ENCODE measurements at regions not wholly inside any gene's neighbourhood (a gene's known extent, or its start where the extent isn't known, plus 50 kb on each side); places are given as distances from the start of the nearest gene placed in this dataset.

- no peak for DNase-seq
Measured at GRCh38 chr10:88060762-88061161, 197.3 kb downstream of the PTEN start.

GRCh38 chr10:88062385-88062784 is 199.0 kb downstream of the PTEN start:
- no peak for DNase-seq

GRCh38 chr10:88062798-88063472 is 199.5 kb downstream of the PTEN start:
- DNase-seq = peak; percentile 55

- no peak for DNase-seq
Measured at GRCh38 chr10:88063861-88064557, 200.6 kb downstream of the PTEN start.

- DNase-seq = no peak
Measured at GRCh38 chr10:88064608-88065382, 201.4 kb downstream of the PTEN start.

GRCh38 chr10:88065383-88066049 is 202.1 kb downstream of the PTEN start:
- no peak for DNase-seq

GRCh38 chr10:88066319-88066718 is 202.9 kb downstream of the PTEN start:
- DNase-seq = no peak

- DNase-seq = no peak
Measured at GRCh38 chr10:88066876-88067275, 203.5 kb downstream of the PTEN start.

- no peak for DNase-seq
Measured at GRCh38 chr10:88067737-88068136, 204.3 kb downstream of the PTEN start.

- no peak for DNase-seq
Measured at GRCh38 chr10:88069338-88069737, 205.9 kb downstream of the PTEN start.

GRCh38 chr10:88070080-88070880 is 206.9 kb downstream of the PTEN start:
- DNase-seq = peak; percentile 30

- DNase-seq = no peak
Measured at GRCh38 chr10:88071879-88072278, 208.5 kb downstream of the PTEN start.

GRCh38 chr10:88073682-88074081 is 210.3 kb downstream of the PTEN start:
- DNase-seq = no peak

GRCh38 chr10:88074971-88075370 is 211.5 kb downstream of the PTEN start:
- DNase-seq = no peak

- no peak for DNase-seq
Measured at GRCh38 chr10:88076027-88076880, 212.8 kb downstream of the PTEN start.

- no peak for DNase-seq
Measured at GRCh38 chr10:88077977-88078376, 214.6 kb downstream of the PTEN start.

GRCh38 chr10:88080213-88080612 is 216.8 kb downstream of the PTEN start:
- DNase-seq = peak; percentile 43

- no peak for DNase-seq
Measured at GRCh38 chr10:88081457-88082054, 218.1 kb downstream of the PTEN start.

- DNase-seq = no peak
Measured at GRCh38 chr10:88082391-88082790, 219.0 kb downstream of the PTEN start.

GRCh38 chr10:88082806-88083596 is 219.6 kb downstream of the PTEN start:
- no peak for DNase-seq
